Natural killer cell (primary cell): ENCODE measurements at regions not wholly inside any gene's neighbourhood (a gene's known extent, or its start where the extent isn't known, plus 50 kb on each side); places are given as distances from the start of the nearest gene placed in this dataset.
"Not testable (repeated sequence)": the region's sequence is repeated elsewhere in the genome, so short reads cannot be mapped to it uniquely, and the experiment has no call there.

Experiments used
- ATAC-seq, 3 donors: fragments of 150-1000 bp in 2 of 3; fragments of 200-7000 bp in 1 of 3; cut with Tn5 transposase; 1 replicate in 1 of 3; 2 replicates in 2 of 3; pipeline ENCODE4 v1.10.0; 2021; ENCODE audit warnings: mild to moderate bottlenecking in 2 of 3, moderate library complexity in 2 of 3
- DNase-seq, 2 donors: peaks; one replicate each; pipeline versions ENCODE4 v3.0.0 to v3.0.0-alpha.2; 2013 to 2021; ENCODE audit warnings: mixed read lengths in 1 of 2
- H3K27ac ChIP-seq: one replicate; pipeline ENCODE4 v1.5.1; 2013; ENCODE audit warnings: mild to moderate bottlenecking, low read length
- H3K27me3 ChIP-seq: one replicate; pipeline ENCODE4 v1.6.1; 2013; ENCODE audit warnings: low read length; ENCODE audit not compliant: control insufficient read depth, insufficient read depth
- H3K36me3 ChIP-seq: one replicate; pipeline ENCODE4 v1.6.1; 2013; ENCODE audit warnings: low read length; ENCODE audit not compliant: control insufficient read depth, insufficient read depth
- H3K4me1 ChIP-seq: one replicate; pipeline ENCODE4 v1.6.1; 2013; ENCODE audit warnings: low read length; ENCODE audit not compliant: control insufficient read depth, insufficient read depth
- H3K4me3 ChIP-seq: one replicate; pipeline ENCODE4 v1.5.1; 2013; ENCODE audit warnings: low read length
- H3K9me3 ChIP-seq: one replicate; pipeline ENCODE4 v1.6.1; 2013; ENCODE audit warnings: low read length; ENCODE audit not compliant: control insufficient read depth, insufficient read depth
- H3K27ac Mint-ChIP-seq, 2 donors: one replicate each; pipeline ENCODE4 v1.8.0; 2022; ENCODE audit warnings: mild to moderate bottlenecking in 2 of 2, mixed read lengths in 2 of 2, moderate library complexity in 1 of 2
- H3K27me3 Mint-ChIP-seq, 2 donors: one replicate each; pipeline ENCODE4 v1.8.0; 2022; ENCODE audit warnings: low read depth in 2 of 2, mixed read lengths in 2 of 2
- H3K36me3 Mint-ChIP-seq: one replicate; pipeline ENCODE4 v1.8.0; 2022; ENCODE audit warnings: mixed read lengths
- H3K4me1 Mint-ChIP-seq, 2 donors: one replicate each; pipeline ENCODE4 v1.8.0; 2022; ENCODE audit warnings: mixed read lengths in 2 of 2
- H3K4me3 Mint-ChIP-seq: one replicate; pipeline ENCODE4 v1.8.0; 2022; ENCODE audit warnings: mild to moderate bottlenecking, moderate library complexity, mixed read lengths
- H3K9me3 Mint-ChIP-seq, 2 donors: one replicate each; pipeline ENCODE4 v1.8.0; 2022; ENCODE audit warnings: mixed read lengths in 2 of 2
- WGBS: methylation state at CpG from one replicate; pipeline ENCODE4 v1.1.7; 2013; ENCODE audit warnings: missing lambda C conversion rate; ENCODE audit not compliant: insufficient coverage; 5-methylcytosine and 5-hydroxymethylcytosine counted together
- intact Hi-C: fragments of 100-400 bp; cut with micrococcal nuclease; formaldehyde crosslinking; loops from one replicate; pipeline ENCODE4 v1.14.2; 2022

DNA sequence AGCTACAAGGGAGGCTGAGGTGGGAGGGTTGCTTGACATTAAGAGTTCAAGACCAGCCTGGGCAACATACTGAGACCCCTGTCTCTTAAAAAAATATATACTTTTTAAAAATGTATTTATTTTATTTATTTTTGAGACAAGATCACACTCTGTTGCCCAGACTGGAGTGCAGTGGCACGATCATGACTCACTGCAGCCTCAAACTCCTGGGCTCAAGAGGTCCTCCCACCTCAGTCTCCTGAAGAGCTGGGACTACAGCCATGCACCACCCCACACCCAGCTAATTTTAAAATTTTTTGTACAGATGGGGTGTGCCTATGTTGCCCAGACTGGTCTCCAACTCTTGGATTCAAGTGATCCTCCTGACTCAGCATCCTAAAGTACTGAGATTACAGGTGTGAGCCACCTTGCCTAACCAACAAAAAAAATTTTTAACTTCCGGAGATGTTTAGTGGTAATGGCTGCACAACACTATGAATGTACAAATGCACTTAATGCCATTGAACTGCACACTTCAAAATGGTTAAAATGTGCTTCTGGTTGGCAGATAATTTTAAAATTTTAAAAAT is 288.5 kb downstream of the GOLGA6L6 start:
- DNase-seq, ATAC-seq: not testable (repeated sequence)
- WGBS = 56% methylated on average over 2 of the region's 2 CpGs

DNA sequence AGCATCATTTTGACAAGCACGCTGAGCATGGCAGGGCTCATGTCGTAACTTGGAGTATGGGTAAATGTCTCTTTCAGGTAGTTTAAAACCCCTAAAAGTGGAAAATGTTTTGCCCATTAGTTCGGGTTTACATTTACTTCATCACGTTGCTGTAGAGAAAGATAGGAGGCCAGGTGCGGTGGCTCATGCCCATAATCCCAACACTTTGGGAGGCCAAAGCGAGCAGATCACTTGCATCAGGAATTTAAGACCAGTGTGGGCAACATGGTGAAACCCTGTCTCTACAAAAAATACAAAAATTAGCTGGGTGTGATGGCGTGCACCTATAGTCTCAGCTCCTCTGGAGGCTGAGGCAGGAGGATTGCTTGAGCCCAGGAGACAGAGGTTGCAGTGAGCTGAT is 289.6 kb downstream of the GOLGA6L6 start:
- 88% methylated on average over 7 of the region's 7 CpGs for WGBS
- H3K27ac Mint-ChIP-seq, DNase-seq, H3K27ac ChIP-seq, H3K36me3 Mint-ChIP-seq, H3K36me3 ChIP-seq, H3K27me3 Mint-ChIP-seq, ATAC-seq, intact Hi-C loops, H3K4me3 ChIP-seq, H3K27me3 ChIP-seq, H3K9me3 ChIP-seq, H3K9me3 Mint-ChIP-seq, H3K4me3 Mint-ChIP-seq: not testable (repeated sequence)
- peaks cover 14 to 15% of the 10 kb centered on the region in 2 donors for H3K4me1 Mint-ChIP-seq
- peaks cover 10% of the 10 kb centered on the region for H3K4me1 ChIP-seq

More for the DNA sequence above, 288.5 kb downstream of the GOLGA6L6 start:
- H3K27ac ChIP-seq, H3K9me3 Mint-ChIP-seq, intact Hi-C loops, H3K27ac Mint-ChIP-seq, H3K4me3 ChIP-seq, H3K27me3 ChIP-seq, H3K36me3 Mint-ChIP-seq, H3K27me3 Mint-ChIP-seq, H3K9me3 ChIP-seq, H3K4me3 Mint-ChIP-seq, H3K36me3 ChIP-seq: not testable (repeated sequence)
- peaks cover 10% of the 10 kb centered on the region for H3K4me1 ChIP-seq
- H3K4me1 Mint-ChIP-seq = peaks cover 14 to 15% of the 10 kb centered on the region in 2 donors

DNA sequence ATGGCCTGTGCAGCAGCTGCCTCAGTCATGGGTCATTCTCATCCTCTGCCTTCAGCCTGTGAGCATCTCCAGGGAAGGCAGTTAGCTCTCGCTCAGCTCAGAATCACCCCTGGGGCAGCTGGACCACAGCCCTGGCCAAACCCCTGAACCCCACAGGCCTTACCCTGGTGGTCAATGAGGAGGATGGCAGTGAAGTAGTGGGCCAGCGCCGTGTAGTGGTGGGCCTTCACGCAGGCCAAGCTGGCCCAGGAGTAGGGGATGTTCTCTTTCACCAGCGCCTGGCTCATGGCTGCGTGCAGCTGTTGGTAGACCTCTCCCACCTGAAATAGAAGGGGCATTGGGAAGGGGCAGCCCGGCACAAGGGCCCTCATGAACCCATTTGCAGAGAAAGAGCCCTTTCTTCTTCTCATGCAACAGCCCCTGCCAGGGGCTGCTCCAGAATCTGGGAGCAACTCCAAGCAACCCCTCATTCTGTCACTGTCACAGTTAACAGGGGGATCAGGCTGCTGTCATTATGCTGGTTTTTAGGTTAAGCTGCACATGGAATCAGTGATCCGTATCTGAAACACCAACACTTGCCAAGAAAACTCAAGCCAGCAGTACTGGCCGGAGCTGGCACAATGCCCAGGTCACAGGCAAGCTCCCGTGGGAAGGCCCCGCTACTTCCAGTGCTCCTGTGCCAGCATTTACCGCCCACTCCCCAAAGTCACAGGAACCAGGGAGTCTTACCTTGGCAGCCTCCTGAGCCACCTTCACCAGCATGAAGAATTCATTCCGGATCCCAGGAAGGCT is 290.2 kb downstream of the GOLGA6L6 start:
- H3K9me3 ChIP-seq, H3K36me3 Mint-ChIP-seq, H3K4me3 ChIP-seq, DNase-seq, intact Hi-C loops, ATAC-seq, H3K36me3 ChIP-seq, H3K27me3 Mint-ChIP-seq, H3K27me3 ChIP-seq, H3K27ac ChIP-seq, H3K27ac Mint-ChIP-seq, H3K9me3 Mint-ChIP-seq, H3K4me3 Mint-ChIP-seq: not testable (repeated sequence)
- H3K4me1 Mint-ChIP-seq = peaks cover 14 to 15% of the 10 kb centered on the region in 2 donors
- peaks cover 10% of the 10 kb centered on the region for H3K4me1 ChIP-seq
- 92% methylated on average over 13 of the region's 13 CpGs for WGBS

DNA sequence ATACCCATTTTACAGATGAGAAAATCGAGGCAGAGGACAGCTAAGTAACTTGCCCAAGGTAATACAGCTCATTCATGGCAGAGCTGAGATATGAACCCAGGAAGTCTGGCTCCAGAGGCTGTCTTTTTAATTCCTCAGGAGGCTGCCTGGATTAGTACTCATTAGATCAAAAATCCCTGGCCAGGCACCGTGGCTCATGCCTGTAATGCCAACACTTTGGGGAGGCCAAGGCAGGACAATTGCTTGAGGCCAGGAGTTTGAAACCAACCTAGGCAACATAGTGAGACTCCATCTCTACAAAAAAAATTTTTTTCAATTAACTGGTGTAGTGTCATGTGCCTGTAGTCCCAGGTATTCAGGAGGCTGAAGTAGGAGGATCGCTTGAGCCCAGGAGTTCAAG is 291.4 kb downstream of the GOLGA6L6 start:
- DNase-seq = not testable (repeated sequence)

DNA sequence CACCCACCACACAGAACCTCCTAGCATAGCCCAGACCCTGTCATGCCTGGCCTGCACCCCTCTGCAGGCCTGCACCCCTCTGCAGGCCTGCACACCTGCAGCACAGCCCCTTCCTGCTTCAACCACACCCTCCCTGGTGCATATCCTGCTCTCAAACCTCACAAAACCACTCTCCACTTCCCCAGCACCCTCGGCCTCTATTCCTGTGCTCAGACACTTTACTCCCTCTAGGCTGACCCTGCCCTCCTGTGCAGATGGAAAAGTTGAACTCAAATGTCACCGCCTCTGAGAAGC is 292.0 kb downstream of the GOLGA6L6 start:
- Mint-ChIP-seq H3K4me1 (peaks cover 14 to 15% of the 10 kb centered on the region in 2 donors), H3K27ac (peak overlapping the region; percentile 1 to 56)
- intact Hi-C loops, H3K36me3 ChIP-seq, H3K4me3 Mint-ChIP-seq, H3K36me3 Mint-ChIP-seq, H3K27me3 ChIP-seq, DNase-seq, H3K27me3 Mint-ChIP-seq, H3K9me3 ChIP-seq, H3K27ac ChIP-seq, H3K9me3 Mint-ChIP-seq, H3K4me3 ChIP-seq: not testable (repeated sequence)
- H3K4me1 ChIP-seq = peaks cover 10% of the 10 kb centered on the region
- 50% methylated on average over 2 of the region's 2 CpGs for WGBS
- ATAC-seq = peak in 2 of 3 donors; percentile 48 to 79

More for the DNA sequence above, 291.4 kb downstream of the GOLGA6L6 start:
- H3K9me3 ChIP-seq, H3K9me3 Mint-ChIP-seq, H3K27me3 Mint-ChIP-seq, H3K27ac ChIP-seq, H3K27me3 ChIP-seq, H3K4me3 Mint-ChIP-seq, intact Hi-C loops, H3K4me3 ChIP-seq, ATAC-seq, H3K36me3 Mint-ChIP-seq, H3K36me3 ChIP-seq: not testable (repeated sequence)
- 76% methylated on average over 3 of the region's 3 CpGs for WGBS
- peaks cover 14 to 15% of the 10 kb centered on the region in 2 donors for H3K4me1 Mint-ChIP-seq
- peaks cover 10% of the 10 kb centered on the region for H3K4me1 ChIP-seq
- H3K27ac Mint-ChIP-seq = peak overlapping the region; percentile 1 to 56

DNA sequence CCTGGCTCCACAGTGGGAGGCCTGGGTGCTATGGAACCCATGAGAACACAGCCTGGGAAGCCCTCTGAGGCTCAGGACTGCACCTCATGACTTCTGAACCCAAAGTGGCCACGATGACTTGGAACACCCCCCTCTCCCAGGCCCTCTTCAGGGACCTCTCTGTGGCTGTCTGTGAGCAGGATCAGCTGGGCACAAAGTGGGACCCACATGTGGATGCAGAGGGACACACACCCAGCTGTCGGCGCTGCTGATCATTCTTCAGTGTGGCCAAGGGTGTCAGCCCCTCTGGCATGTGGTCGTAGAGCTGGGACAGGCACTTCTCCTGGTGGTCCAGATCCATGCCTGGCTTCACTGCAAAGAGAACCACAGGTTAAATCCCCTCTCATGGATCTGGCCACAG is 293.2 kb downstream of the GOLGA6L6 start:
- H3K27me3 ChIP-seq, H3K9me3 ChIP-seq, H3K27me3 Mint-ChIP-seq, H3K36me3 Mint-ChIP-seq, DNase-seq, H3K36me3 ChIP-seq, ATAC-seq, H3K4me3 ChIP-seq, H3K9me3 Mint-ChIP-seq, H3K27ac ChIP-seq, H3K4me3 Mint-ChIP-seq, H3K27ac Mint-ChIP-seq, intact Hi-C loops: not testable (repeated sequence)
- H3K4me1 Mint-ChIP-seq = peaks cover 14 to 15% of the 10 kb centered on the region in 2 donors
- WGBS = 88% methylated on average over 4 of the region's 4 CpGs
- H3K4me1 ChIP-seq = peaks cover 10% of the 10 kb centered on the region

DNA sequence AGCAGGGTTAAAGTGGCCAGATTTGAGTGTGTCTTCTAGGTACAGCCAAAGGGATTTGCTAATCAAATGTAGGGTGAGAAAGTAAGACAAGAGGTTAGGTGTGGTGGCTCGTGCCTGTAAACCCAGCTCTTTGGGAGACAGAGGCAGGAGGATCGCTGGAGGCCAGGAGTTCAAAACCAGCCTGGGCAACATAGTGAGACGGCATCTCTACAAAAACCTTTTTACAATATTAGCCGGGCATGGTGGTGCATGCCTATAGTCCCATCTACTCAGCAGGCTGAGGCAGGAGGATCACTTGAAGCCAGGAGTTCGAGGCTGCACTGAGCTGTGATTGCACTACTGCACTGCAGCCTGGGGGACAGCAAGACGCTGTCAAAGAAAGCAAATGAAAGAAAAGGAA is 294.5 kb downstream of the GOLGA6L6 start:
- H3K36me3 Mint-ChIP-seq, H3K27ac Mint-ChIP-seq, H3K27ac ChIP-seq, H3K4me3 ChIP-seq, DNase-seq, H3K4me3 Mint-ChIP-seq, ATAC-seq, H3K36me3 ChIP-seq, H3K9me3 Mint-ChIP-seq, H3K9me3 ChIP-seq, intact Hi-C loops, H3K27me3 ChIP-seq, H3K27me3 Mint-ChIP-seq: not testable (repeated sequence)
- H3K4me1 Mint-ChIP-seq = peaks cover 14 to 15% of the 10 kb centered on the region in 2 donors
- WGBS = 78% methylated on average over 6 of the region's 6 CpGs
- peaks cover 10% of the 10 kb centered on the region for H3K4me1 ChIP-seq

DNA sequence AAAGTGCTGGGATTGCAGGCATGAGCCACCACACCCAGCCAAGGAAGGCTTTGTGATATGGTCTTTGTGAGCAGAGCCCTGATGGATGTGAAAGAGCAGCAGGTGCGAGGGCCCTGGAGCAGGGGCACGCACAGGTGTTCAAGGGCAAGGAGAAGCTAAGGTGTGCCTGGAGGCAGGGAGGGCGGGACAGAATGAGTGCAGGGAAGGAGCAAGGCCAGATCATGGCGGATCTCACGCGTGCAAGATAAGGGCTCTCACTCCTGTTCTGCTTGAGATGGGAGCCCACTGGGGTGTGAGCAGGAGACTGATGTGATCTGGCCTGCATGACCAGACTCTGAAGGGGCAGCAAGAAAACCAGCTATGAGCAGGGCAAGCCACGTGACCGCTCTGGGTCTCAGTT is 295.0 kb downstream of the GOLGA6L6 start:
- H3K27me3 Mint-ChIP-seq, H3K27ac Mint-ChIP-seq, H3K4me3 ChIP-seq, H3K27me3 ChIP-seq, H3K9me3 ChIP-seq, H3K27ac ChIP-seq, H3K36me3 Mint-ChIP-seq, intact Hi-C loops, DNase-seq, H3K4me3 Mint-ChIP-seq, H3K36me3 ChIP-seq, ATAC-seq, H3K9me3 Mint-ChIP-seq: not testable (repeated sequence)
- peaks cover 10% of the 10 kb centered on the region for H3K4me1 ChIP-seq
- H3K4me1 Mint-ChIP-seq = peaks cover 14 to 15% of the 10 kb centered on the region in 2 donors
- WGBS = 79% methylated on average over 8 of the region's 8 CpGs
